HepG2 (cell line): ENCODE measurements at regions not wholly inside any gene's neighbourhood (a gene's known extent, or its start where the extent isn't known, plus 50 kb on each side); places are given as distances from the start of the nearest gene placed in this dataset.

ENCODE experiments used
- ATAC-seq: fragments of 200-7000 bp; cut with Tn5 transposase; 3 replicates; pipeline ENCODE4 v1.9.1; 2020; ENCODE audit warnings: mild to moderate bottlenecking, moderate library complexity
- BruUV-seq: library from RNA; stranded (reverse); fragments of 400-500 nt; replicated peaks from 2 replicates; lab custom pipeline; 2021; lab: Mats Ljungman, UMichigan
- CTCF ChIA-PET: fragments of 300-600 bp; formaldehyde crosslinking; extraction: SDS; loops from one replicate; lab custom pipeline; 2021; ENCODE audit warnings: low total read pairs, inconsistent platforms, low intra/inter-chr PET ratio; lab: Yijun Ruan, JAX
- POLR2A ChIA-PET: fragments of 350-600 bp; sonication (Branson Sonifier 250); formaldehyde crosslinking; loops from one replicate; lab custom pipeline; 2020; ENCODE audit warnings: antibody characterized with exemption, inconsistent platforms; lab: Yijun Ruan, JAX
- DNase-seq: peaks from one replicate; pipeline ENCODE4 v3.0.0-alpha.2; 2015; ENCODE audit warnings: low spot score
- FAIRE-seq: peaks from 3 replicates; lab custom pipeline; 2011; peaks lifted over from hg19 to GRCh38; lab: Jason Lieb, UNC
- H2AFZ ChIP-seq: one replicate; pipeline ENCODE4 v1.6.1; 2011; ENCODE audit warnings: low read length, inconsistent platforms
- H3K27ac ChIP-seq: fragments of 300-600 bp; 3 replicates; pipeline ENCODE4 v1.8.0; 2011; ENCODE audit warnings: mixed run types, mild to moderate bottlenecking, mixed read lengths, low read length, inconsistent platforms; ENCODE audit not compliant: insufficient read depth; ENCODE audit errors: extremely low read length
- H3K27me3 ChIP-seq, 2 experiments: fragments of 200-600 bp in 1 of 2; 2 replicates in 1 of 2; 3 replicates in 1 of 2; pipeline versions ENCODE4 v1.6.0 to v1.8.0; 2011; ENCODE audit warnings: low read length in 2 of 2, mild to moderate bottlenecking in 2 of 2, moderate library complexity in 2 of 2, inconsistent platforms in 1 of 2; ENCODE audit not compliant: insufficient read depth in 2 of 2, control insufficient read depth in 1 of 2
- H3K36me3 ChIP-seq, 2 experiments: fragments of 200-600 bp in 1 of 2; replicated peaks in 1 of 2; 2 replicates in 1 of 2; 3 replicates in 1 of 2; pipeline versions ENCODE4 v1.5.1 to v1.8.0; 2011; ENCODE audit warnings: low read length in 2 of 2, inconsistent platforms in 1 of 2; ENCODE audit not compliant: insufficient read depth in 2 of 2, control insufficient read depth in 1 of 2
- H3K4me1 ChIP-seq: 2 replicates; pipeline ENCODE4 v1.5.1; 2012; ENCODE audit warnings: low read length, inconsistent platforms; ENCODE audit not compliant: insufficient read depth
- H3K4me2 ChIP-seq: 2 replicates; pipeline ENCODE4 v1.6.0; 2011; ENCODE audit warnings: low read depth, low read length, inconsistent platforms
- H3K4me3 ChIP-seq, 3 experiments: fragments of 200-600 bp in 1 of 3; sonication (generic), shearing (Covaris generic) in 1 of 3; replicated peaks in 1 of 3; 2 replicates each; pipeline ENCODE4 v1.5.1; 2011 to 2016; ENCODE audit warnings: low read length in 3 of 3, inconsistent platforms in 2 of 3, low read depth in 2 of 3, mild to moderate bottlenecking in 2 of 3, control low read depth in 1 of 3, mixed read lengths in 1 of 3; ENCODE audit not compliant: insufficient read depth in 1 of 3
- H3K79me2 ChIP-seq: one replicate; pipeline ENCODE4 v1.6.1; 2011; ENCODE audit warnings: low read length, inconsistent platforms; ENCODE audit not compliant: insufficient read depth
- H3K9ac ChIP-seq: 2 replicates; pipeline ENCODE4 v1.6.0; 2011; ENCODE audit warnings: mild to moderate bottlenecking, low read depth, low read length, inconsistent platforms; ENCODE audit not compliant: insufficient read depth
- H3K9me3 ChIP-seq: 2 replicates; pipeline ENCODE4 v1.5.1; 2012; ENCODE audit warnings: mild to moderate bottlenecking, low read length
- H4K20me1 ChIP-seq: 2 replicates; pipeline ENCODE4 v1.6.0; 2011; ENCODE audit warnings: inconsistent platforms, mild to moderate bottlenecking, low read length, moderate library complexity; ENCODE audit not compliant: insufficient read depth
- DRAP1 ChIP-seq: IDR thresholded peaks from 2 replicates; pipeline ENCODE4 v1.6.1; 2016; ENCODE audit warnings: missing genetic modification reagents, missing compliant biosample characterization
- EP300 ChIP-seq, 3 experiments: sonication (generic) in 1 of 3; formaldehyde crosslinking in 1 of 3; IDR thresholded peaks; 2 replicates each; pipeline versions ENCODE4 v1.5.1 to v1.6.1; 2011 to 2020; ENCODE audit warnings: low read depth in 2 of 3, low read length in 2 of 3, borderline replicate concordance in 1 of 3, improper control_type of control experiment in 1 of 3, mild to moderate bottlenecking in 1 of 3, missing genetic modification reagents in 1 of 3, moderate library complexity in 1 of 3
- FOXP4 ChIP-seq: sonication (generic); formaldehyde crosslinking; IDR thresholded peaks from 2 replicates; pipeline ENCODE4 v1.4.0; 2020; ENCODE audit warnings: missing genetic modification reagents
- HNF1B ChIP-seq: sonication (generic); formaldehyde crosslinking; IDR thresholded peaks from 2 replicates; pipeline ENCODE4 v1.5.1; 2020; ENCODE audit warnings: mild to moderate bottlenecking, moderate library complexity, missing genetic modification reagents
- MED1 ChIP-seq: sonication (generic); formaldehyde crosslinking; IDR thresholded peaks from 2 replicates; pipeline ENCODE4 v1.4.0; 2020; ENCODE audit warnings: missing genetic modification reagents
- MXI1 ChIP-seq: IDR thresholded peaks from 3 replicates; pipeline ENCODE4 v1.6.1; 2012; ENCODE audit warnings: low read depth, low read length, inconsistent platforms, borderline replicate concordance
- PHF21A ChIP-seq: sonication (generic); formaldehyde crosslinking; IDR thresholded peaks from 2 replicates; pipeline ENCODE4 v1.5.0; 2020; ENCODE audit warnings: mild to moderate bottlenecking, missing genetic modification reagents
- TCF7 ChIP-seq: sonication (generic); IDR thresholded peaks from 2 replicates; pipeline ENCODE4 v1.6.1; 2016; ENCODE audit warnings: antibody characterized with exemption, low read depth
- ZBTB7B ChIP-seq: sonication (generic); formaldehyde crosslinking; IDR thresholded peaks from 2 replicates; pipeline ENCODE4 v1.4.0; 2020; ENCODE audit warnings: missing genetic modification reagents
- ZNF234 ChIP-seq: sonication (generic); formaldehyde crosslinking; conservative IDR thresholded peaks from 2 replicates; pipeline ENCODE4 v1.5.1; 2020; ENCODE audit warnings: mild to moderate bottlenecking, missing genetic modification reagents
- ZNF235 ChIP-seq: sonication (generic); formaldehyde crosslinking; IDR thresholded peaks from 2 replicates; pipeline ENCODE4 v1.8.1; 2023; ENCODE audit warnings: mild to moderate bottlenecking, missing genetic modification reagents, borderline replicate concordance
- ZNF253 ChIP-seq: sonication (generic); formaldehyde crosslinking; IDR thresholded peaks from 2 replicates; pipeline ENCODE4 v1.8.0; 2022; ENCODE audit warnings: mild to moderate bottlenecking, missing genetic modification reagents, borderline replicate concordance
- ZNF317 ChIP-seq: sonication (generic); formaldehyde crosslinking; IDR thresholded peaks from 2 replicates; pipeline ENCODE4 v1.5.0; 2020; ENCODE audit warnings: mild to moderate bottlenecking, missing genetic modification reagents
- ZNF496 ChIP-seq: sonication (generic); formaldehyde crosslinking; IDR thresholded peaks from 2 replicates; pipeline ENCODE4 v1.8.1; 2023; ENCODE audit warnings: mild to moderate bottlenecking, moderate library complexity, missing genetic modification reagents; ENCODE audit not compliant: insufficient replicate concordance
- ZNF580 ChIP-seq: IDR thresholded peaks from 2 replicates; pipeline ENCODE4 v1.6.1; 2016; ENCODE audit warnings: low read depth, borderline replicate concordance
- ZNF768 ChIP-seq: sonication (generic); formaldehyde crosslinking; IDR thresholded peaks from 2 replicates; pipeline ENCODE4 v1.4.0; 2020; ENCODE audit warnings: missing genetic modification reagents
- ZNF781 ChIP-seq: sonication (generic); formaldehyde crosslinking; IDR thresholded peaks from 2 replicates; pipeline ENCODE4 v1.5.1; 2020; ENCODE audit warnings: borderline replicate concordance, mild to moderate bottlenecking, missing genetic modification reagents; ENCODE audit errors: not compliant biosample characterization
- ZNF790 ChIP-seq: sonication (generic); formaldehyde crosslinking; IDR thresholded peaks from 2 replicates; pipeline ENCODE4 v1.8.0; 2022; ENCODE audit warnings: missing genetic modification reagents, mild to moderate bottlenecking, borderline replicate concordance
- ZSCAN29 ChIP-seq: sonication (generic); formaldehyde crosslinking; conservative IDR thresholded peaks from 2 replicates; pipeline ENCODE4 v1.4.0; 2020; ENCODE audit warnings: mild to moderate bottlenecking, missing genetic modification reagents
- WGBS: methylation state at CpG from one replicate; pipeline ENCODE4 v1.1.6; 2017; ENCODE audit warnings: low lambda C conversion rate; 5-methylcytosine and 5-hydroxymethylcytosine counted together
- in situ Hi-C: cut with HindIII; loops from 2 replicates; pipeline ENCODE4 v1.10.0; 2017; ENCODE audit warnings: low pct_unique_long_range_greater_than_20kb; ENCODE audit not compliant: extremely low pct_ligation_motif_present
- intact Hi-C: fragments of 100-400 bp; cut with micrococcal nuclease; formaldehyde crosslinking; loops from one replicate; pipeline ENCODE4 v1.10.0; 2022; ENCODE audit not compliant: unreplicated experiment

GRCh38 chr20:53752971-53753879, 159.6 kb upstream of the ZNF217 start:
- BruUV-seq: TSS peak; percentile 71
- TF ChIP-seq ZNF781 (CRISPR knock-in tag) (no peak), HNF1B (CRISPR knock-in tag) (no peak), MXI1 (no peak), ZNF234 (CRISPR knock-in tag) (no peak), ZSCAN29 (no peak), EP300 (IDR thresholded peaks at IDR 0.05; ENCODE audit: low read depth in 2 of 2, low read length in 2 of 2) (peak in 1 of 2 experiments; percentile 40; a peak in 1 of 4 replicates), EP300 (CRISPR knock-in tag; IDR thresholded peaks at IDR 0.05; ENCODE audit: borderline replicate concordance) (no peak), ZNF235 (CRISPR knock-in tag) (no peak), ZNF496 (CRISPR knock-in tag) (no peak), DRAP1 (CRISPR knock-in tag) (0 out of 2 replicates have a peak, but pooled peaks have one; percentile 14), ZNF317 (CRISPR knock-in tag) (no peak), TCF7 (no peak), ZNF580 (no peak), ZNF253 (CRISPR knock-in tag) (no peak), FOXP4 (CRISPR knock-in tag) (0 out of 2 replicates have a peak, but pooled peaks have one; percentile 27), ZBTB7B (CRISPR knock-in tag) (no peak), ZNF768 (CRISPR knock-in tag) (no peak), PHF21A (CRISPR knock-in tag) (no peak), ZNF790 (CRISPR knock-in tag) (no peak), MED1 (CRISPR knock-in tag) (0 out of 2 replicates have a peak, but pooled peaks have one; percentile 12)

More at GRCh38 chr20:53752971-53753879, 159.6 kb upstream of the ZNF217 start:
- WGBS: 74% methylated on average over 16 of the region's 16 CpGs
- peak overlapping the region; percentile 58 for H3K4me2 ChIP-seq
- intact Hi-C loops (no loop called here), in situ Hi-C loops (no loop called here)
- ATAC-seq: no peak; the same call in 2 of the 3 replicates
- H3K27ac ChIP-seq: peak overlapping the region; percentile 48
- ChIA-PET CTCF (no interaction called here), POLR2A (interaction anchor here (0.8 to 3.2 kb wide), 3 partner anchors 11 to 42 kb away, joined by 3 to 19 read pairs (median 8); no protein-coding TSS in a partner anchor)
- peak overlapping the region; percentile 12 for H2AFZ ChIP-seq
- no peaks in the 10 kb centered on the region for H4K20me1 ChIP-seq
- no peaks in the 10 kb centered on the region for H3K27me3 ChIP-seq
- no peaks in the 10 kb centered on the region for H3K79me2 ChIP-seq
- no peak overlapping the region; a peak in 1 of 6 replicates for H3K4me3 ChIP-seq
- no peak for DNase-seq
- H3K36me3 ChIP-seq: no peaks in the 10 kb centered on the region
- no peaks in the 10 kb centered on the region for H3K9me3 ChIP-seq
- peak overlapping the region; percentile 50 for H3K9ac ChIP-seq
- no peak for FAIRE-seq
- peaks cover 59% of the 10 kb centered on the region for H3K4me1 ChIP-seq
